GM20000 (cell line): ENCODE measurements at regions not wholly inside any gene's neighbourhood (a gene's known extent, or its start where the extent isn't known, plus 50 kb on each side); places are given as distances from the start of the nearest gene placed in this dataset.

ENCODE experiments used
- DNase-seq: peaks from one replicate; pipeline ENCODE4 v3.0.0; 2012; ENCODE audit warnings: low spot score
- TF ChIP-seq, protein P1 (sequence below): IDR thresholded peaks from 2 replicates; pipeline ENCODE4 v1.5.1; 2012; ENCODE audit warnings: mild to moderate bottlenecking, control low read depth; ENCODE audit errors: extremely low read depth, missing control alignments

GRCh38 chr4:126558596-126558995 lies 1074.2 kb upstream of the INTU start:
- no peak for DNase-seq
- TF ChIP-seq, protein P1, sequence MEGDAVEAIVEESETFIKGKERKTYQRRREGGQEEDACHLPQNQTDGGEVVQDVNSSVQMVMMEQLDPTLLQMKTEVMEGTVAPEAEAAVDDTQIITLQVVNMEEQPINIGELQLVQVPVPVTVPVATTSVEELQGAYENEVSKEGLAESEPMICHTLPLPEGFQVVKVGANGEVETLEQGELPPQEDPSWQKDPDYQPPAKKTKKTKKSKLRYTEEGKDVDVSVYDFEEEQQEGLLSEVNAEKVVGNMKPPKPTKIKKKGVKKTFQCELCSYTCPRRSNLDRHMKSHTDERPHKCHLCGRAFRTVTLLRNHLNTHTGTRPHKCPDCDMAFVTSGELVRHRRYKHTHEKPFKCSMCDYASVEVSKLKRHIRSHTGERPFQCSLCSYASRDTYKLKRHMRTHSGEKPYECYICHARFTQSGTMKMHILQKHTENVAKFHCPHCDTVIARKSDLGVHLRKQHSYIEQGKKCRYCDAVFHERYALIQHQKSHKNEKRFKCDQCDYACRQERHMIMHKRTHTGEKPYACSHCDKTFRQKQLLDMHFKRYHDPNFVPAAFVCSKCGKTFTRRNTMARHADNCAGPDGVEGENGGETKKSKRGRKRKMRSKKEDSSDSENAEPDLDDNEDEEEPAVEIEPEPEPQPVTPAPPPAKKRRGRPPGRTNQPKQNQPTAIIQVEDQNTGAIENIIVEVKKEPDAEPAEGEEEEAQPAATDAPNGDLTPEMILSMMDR, result no peak

DNA sequence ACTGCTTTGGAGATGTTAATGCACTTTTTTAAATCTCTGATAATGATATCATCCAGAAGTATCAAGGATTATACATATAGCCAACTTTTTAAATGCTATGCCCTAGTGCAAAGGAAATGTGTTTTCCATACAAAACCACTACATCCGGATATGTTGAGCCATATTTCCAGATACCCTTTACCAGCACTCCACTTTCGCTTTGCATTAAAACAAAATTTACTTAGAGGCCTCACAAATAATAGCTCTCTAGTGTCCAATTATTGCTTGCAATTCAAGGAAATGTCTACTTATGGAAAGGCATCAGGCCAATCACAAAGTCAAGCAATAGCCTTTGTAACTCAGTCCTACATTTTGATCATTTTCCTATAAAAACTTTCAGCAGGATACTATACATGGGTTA lies 1072.8 kb upstream of the INTU start:
- DNase-seq, result no peak
- TF ChIP-seq, protein P1, result no peak

DNA sequence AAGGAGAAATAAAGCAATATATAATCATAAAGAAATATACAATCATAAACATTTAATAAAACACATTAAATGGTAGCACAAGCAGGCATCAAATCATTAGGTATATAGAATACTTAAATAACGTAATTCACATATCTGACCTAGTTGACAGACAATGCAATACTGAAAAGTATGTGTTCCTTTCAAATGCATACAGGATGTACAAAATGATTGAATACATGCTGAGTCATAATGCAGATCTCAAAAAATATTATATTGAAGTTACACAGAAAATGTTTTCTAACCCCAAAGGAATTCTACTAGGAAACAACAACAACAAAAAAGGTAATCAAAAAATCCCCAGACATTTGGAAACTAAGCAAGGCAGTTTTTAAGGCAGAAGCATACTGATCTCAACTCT lies 1072.0 kb upstream of the INTU start:
- no peak for DNase-seq
- TF ChIP-seq, protein P1, result no peak

GRCh38 chr4:126563389-126563788 lies 1069.4 kb upstream of the INTU start:
- no peak for DNase-seq
- TF ChIP-seq, protein P1, result no peak

GRCh38 chr4:126564283-126564854 lies 1068.4 kb upstream of the INTU start:
- DNase-seq, result no peak
- TF ChIP-seq, protein P1, result no peak

- no peak for DNase-seq
- TF ChIP-seq, protein P1, result no peak
These were observed 1063.8 kb upstream of the INTU start for GRCh38 chr4:126568652-126569570.

- TF ChIP-seq, protein P1, result no peak
These were observed 1060.5 kb upstream of the INTU start for GRCh38 chr4:126572264-126572663.

More at GRCh38 chr4:126572264-126572663, 1060.5 kb upstream of the INTU start:
- no peak for DNase-seq
